NCI-H460 (cell line): ENCODE measurements at regions not wholly inside any gene's neighbourhood (a gene's known extent, or its start where the extent isn't known, plus 50 kb on each side); places are given as distances from the start of the nearest gene placed in this dataset.
"Not testable (repeated sequence)": the region's sequence is repeated elsewhere in the genome, so short reads cannot be mapped to it uniquely, and the experiment has no call there.

Source experiments
- DNase-seq: peaks from one replicate; pipeline ENCODE4 v3.0.0-alpha.2; 2016; ENCODE audit warnings: low read depth; ENCODE audit errors: extremely low read depth

- DNase-seq: no peak
These were observed 187.7 kb downstream of the SATB1 start for GRCh38 chr3:18237251-18238005.

GRCh38 chr3:18236726-18237125 is 188.4 kb downstream of the SATB1 start:
- no peak for DNase-seq

GRCh38 chr3:18234717-18235335 is 190.3 kb downstream of the SATB1 start:
- no peak for DNase-seq

GRCh38 chr3:18233987-18234716 is 191.0 kb downstream of the SATB1 start:
- no peak for DNase-seq

- no peak for DNase-seq
These were observed 192.8 kb downstream of the SATB1 start for GRCh38 chr3:18232317-18232716.

- no peak for DNase-seq
These were observed 197.1 kb downstream of the SATB1 start for GRCh38 chr3:18228060-18228459.

GRCh38 chr3:18225709-18226108 is 199.4 kb downstream of the SATB1 start:
- no peak for DNase-seq

GRCh38 chr3:18224426-18224825 is 200.7 kb downstream of the SATB1 start:
- DNase-seq: no peak

- DNase-seq: no peak
These were observed 201.2 kb downstream of the SATB1 start for GRCh38 chr3:18223974-18224373.

- no peak for DNase-seq
These were observed 201.6 kb downstream of the SATB1 start for GRCh38 chr3:18223571-18223970.

GRCh38 chr3:18222686-18223085 is 202.5 kb downstream of the SATB1 start:
- DNase-seq: no peak

- DNase-seq: no peak
These were observed 207.5 kb downstream of the SATB1 start for GRCh38 chr3:18217507-18218174.

- DNase-seq: no peak
These were observed 208.1 kb downstream of the SATB1 start for GRCh38 chr3:18216996-18217395.

- DNase-seq: no peak
These were observed 209.5 kb downstream of the SATB1 start for GRCh38 chr3:18215639-18216038.

- DNase-seq: no peak
These were observed 214.0 kb downstream of the SATB1 start for GRCh38 chr3:18211116-18211515.

- DNase-seq: no peak
These were observed 216.3 kb downstream of the SATB1 start for GRCh38 chr3:18208856-18209255.

- DNase-seq: no peak
These were observed 217.0 kb downstream of the SATB1 start for GRCh38 chr3:18208091-18208490.

GRCh38 chr3:18207226-18207625 is 217.9 kb downstream of the SATB1 start:
- no peak for DNase-seq

GRCh38 chr3:18205701-18206100 is 219.4 kb downstream of the SATB1 start:
- not testable (repeated sequence) for DNase-seq

GRCh38 chr3:18201315-18201714 is 223.8 kb downstream of the SATB1 start:
- DNase-seq: no peak

- no peak for DNase-seq
These were observed 225.4 kb downstream of the SATB1 start for GRCh38 chr3:18199757-18200156.
